ENCODE measurements at regions not wholly inside any gene's neighbourhood (a gene's known extent, or its start where the extent isn't known, plus 50 kb on each side); places are given as distances from the start of the nearest gene placed in this dataset.
"Not testable (repeated sequence)": the region's sequence is repeated elsewhere in the genome, so short reads cannot be mapped to it uniquely, and the experiment has no call there.

GRCh38 chr3:157588386-157589060 is 85.3 kb upstream of the VEPH1 start:
- peaks cover 0 to 3% (median 0%) of the 10 kb centered on the region in 7 donors for H3K27me3 ChIP-seq (replicated peaks in 1 of 7)
- no peaks in the 10 kb centered on the region for H3K36me3 ChIP-seq
- no peak for TF ChIP-seq POLR2AphosphoS5 (IDR thresholded peaks at IDR 0.05)
- TF ChIP-seq CTCF (IDR thresholded peaks at IDR 0.05 in 8 of 11, conservative IDR thresholded peaks at IDR 0.05 in 3 of 11): no peak
- TF ChIP-seq POLR2A (IDR thresholded peaks at IDR 0.05): no peak
- DNase-seq: no peak
- intact Hi-C loops (cut with DNase I; ENCODE audit: low total_unique reads): no loop called here
- no peak overlapping the region for H3K4me3 ChIP-seq
- H3K27ac ChIP-seq: no peak overlapping the region
- H3K9me3 ChIP-seq: no peaks in the 10 kb centered on the region
- no peaks in the 10 kb centered on the region for H3K4me1 ChIP-seq

- intact Hi-C loops (cut with DNase I; ENCODE audit: low total_unique reads): no loop called here
- H3K4me1 ChIP-seq: no peaks in the 10 kb centered on the region
- TF ChIP-seq CTCF (IDR thresholded peaks at IDR 0.05 in 8 of 11, conservative IDR thresholded peaks at IDR 0.05 in 3 of 11): no peak
- no peak for TF ChIP-seq POLR2A (IDR thresholded peaks at IDR 0.05)
- no peak for TF ChIP-seq POLR2AphosphoS5 (IDR thresholded peaks at IDR 0.05)
- no peaks in the 10 kb centered on the region for H3K36me3 ChIP-seq
- WGBS, 5 donors: 77 to 83% (median 80%) methylated on average over 5 of the region's 5 CpGs
- no peaks in the 10 kb centered on the region for H3K9me3 ChIP-seq
- no peak overlapping the region for H3K4me3 ChIP-seq
- no peak overlapping the region for H3K27ac ChIP-seq
- DNase-seq: no peak
- no peaks in the 10 kb centered on the region for H3K27me3 ChIP-seq (replicated peaks in 1 of 7)
Observed at GRCh38 chr3:157586293-157586692, 83.1 kb upstream of the VEPH1 start.

GRCh38 chr3:157585386-157585785 is 82.2 kb upstream of the VEPH1 start:
- Histone ChIP-seq H3K36me3 (no peaks in the 10 kb centered on the region), H3K9me3 (no peaks in the 10 kb centered on the region), H3K4me1 (no peaks in the 10 kb centered on the region), H3K27me3 (replicated peaks in 1 of 7) (no peaks in the 10 kb centered on the region), H3K4me3 (no peak overlapping the region), H3K27ac (no peak overlapping the region)
- no peak for DNase-seq
- TF ChIP-seq CTCF (IDR thresholded peaks at IDR 0.05 in 8 of 11, conservative IDR thresholded peaks at IDR 0.05 in 3 of 11) (no peak), POLR2A (IDR thresholded peaks at IDR 0.05) (no peak), POLR2AphosphoS5 (IDR thresholded peaks at IDR 0.05) (no peak)
- WGBS, 5 donors: 74 to 86% (median 81%) methylated on average over 12 of the region's 12 CpGs
- intact Hi-C loops (cut with DNase I; ENCODE audit: low total_unique reads): no loop called here

GRCh38 chr3:157582637-157582973 is 79.4 kb upstream of the VEPH1 start:
- TF ChIP-seq CTCF (IDR thresholded peaks at IDR 0.05 in 8 of 11, conservative IDR thresholded peaks at IDR 0.05 in 3 of 11) (no peak), POLR2A (IDR thresholded peaks at IDR 0.05) (no peak), POLR2AphosphoS5 (IDR thresholded peaks at IDR 0.05) (no peak)
- Histone ChIP-seq H3K36me3 (no peaks in the 10 kb centered on the region), H3K4me3 (no peak overlapping the region), H3K27ac (no peak overlapping the region), H3K27me3 (replicated peaks in 1 of 7) (no peaks in the 10 kb centered on the region), H3K4me1 (no peaks in the 10 kb centered on the region), H3K9me3 (no peaks in the 10 kb centered on the region)
- WGBS, 5 donors: 72 to 97% (median 90%) methylated on average over 3 of the region's 3 CpGs
- intact Hi-C loops (cut with DNase I; ENCODE audit: low total_unique reads): no loop called here
- no peak for DNase-seq

- H3K9me3 ChIP-seq; H3K4me1 ChIP-seq; H3K27ac ChIP-seq; H3K27me3 ChIP-seq (replicated peaks in 1 of 7); intact Hi-C loops (cut with DNase I; ENCODE audit: low total_unique reads); H3K4me3 ChIP-seq; DNase-seq; H3K36me3 ChIP-seq: not testable (repeated sequence)
- WGBS, 5 donors: 70 to 84% (median 79%) methylated on average over 13 of the region's 13 CpGs
Observed at GRCh38 chr3:157581956-157582636, 78.9 kb upstream of the VEPH1 start.
